A204.1 (cell line): ENCODE measurements at regions not wholly inside any gene's neighbourhood (a gene's known extent, or its start where the extent isn't known, plus 50 kb on each side); places are given as distances from the start of the nearest gene placed in this dataset.

Experiments used
- FAIRE-seq: peaks from 2 replicates; lab custom pipeline; 2012; peaks lifted over from hg19 to GRCh38; lab: Jason Lieb, UNC

DNA sequence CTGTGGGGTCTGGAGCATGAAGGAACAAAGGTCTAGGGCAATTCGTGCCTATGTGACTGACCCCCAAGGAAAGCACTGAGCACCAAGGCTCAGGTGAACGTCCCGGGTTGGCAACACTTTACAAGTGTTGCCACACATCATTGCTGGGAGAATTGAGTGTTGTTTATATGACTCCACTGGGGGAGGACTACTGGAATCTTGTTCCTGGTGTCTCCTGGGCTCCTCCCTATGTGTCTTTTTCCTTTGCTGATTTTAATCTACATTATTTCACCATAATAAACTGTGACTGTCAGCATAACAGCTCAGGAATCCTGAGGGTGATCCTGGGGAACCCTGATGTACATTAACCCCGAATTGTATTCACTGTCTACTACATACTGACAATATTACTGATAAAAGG is 207.7 kb upstream of the BMP2 start:
- FAIRE-seq: no peak

GRCh38 chr20:6558341-6558740 is 209.1 kb upstream of the BMP2 start:
- no peak for FAIRE-seq

DNA sequence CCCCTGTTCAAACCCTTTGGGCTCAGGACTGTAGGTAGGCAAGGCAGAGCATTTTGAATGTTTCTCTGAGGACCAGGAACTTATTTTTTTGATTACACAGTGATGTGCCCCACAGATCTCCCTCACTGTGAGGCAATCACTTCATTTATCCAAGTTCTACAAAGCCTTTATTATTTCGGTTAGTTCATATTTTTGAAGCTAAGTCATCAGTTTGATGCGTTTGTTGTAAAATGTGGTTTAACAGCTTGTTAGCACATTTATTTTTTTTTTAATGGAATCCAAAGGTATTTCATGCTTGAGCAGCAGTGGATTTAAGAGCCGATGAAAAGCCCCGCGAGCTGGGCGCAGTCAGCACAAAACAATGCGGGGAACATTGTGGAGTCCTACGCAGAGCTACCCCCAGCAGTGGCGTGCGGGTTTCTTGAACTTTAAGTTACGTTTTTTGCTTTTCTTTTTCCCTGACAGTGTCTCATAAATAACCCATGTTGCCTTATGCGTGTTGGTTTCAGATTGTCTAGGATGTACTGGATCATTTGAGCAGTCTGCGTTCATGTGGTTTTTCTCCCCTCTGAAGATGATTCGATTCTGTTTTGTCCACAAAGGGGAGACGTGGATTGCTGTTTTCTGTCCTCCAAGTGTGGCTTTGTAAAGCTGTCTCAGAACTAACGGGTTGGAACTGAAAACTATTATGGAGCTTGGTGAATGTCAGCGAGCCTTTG is 233.6 kb upstream of the BMP2 start:
- FAIRE-seq: no peak

DNA sequence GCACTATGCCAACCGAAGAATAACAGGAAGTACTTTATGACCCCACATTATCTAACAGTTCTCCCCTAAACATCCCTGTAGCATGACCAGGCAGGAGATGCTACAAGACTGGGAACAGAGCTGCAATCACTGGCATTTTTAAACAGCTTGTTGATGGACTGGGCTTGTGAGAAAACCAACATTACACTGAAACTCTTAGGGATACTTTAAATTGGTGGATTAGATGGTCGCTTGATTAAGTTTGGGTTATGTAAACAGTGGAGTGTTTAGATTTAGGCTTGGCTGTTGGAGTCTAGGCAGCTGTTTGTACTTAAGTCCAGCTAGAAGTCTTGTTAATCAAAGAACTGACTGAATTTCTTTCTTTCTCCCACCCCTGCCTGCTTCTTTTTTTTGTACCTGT is 234.1 kb upstream of the BMP2 start:
- no peak for FAIRE-seq

DNA sequence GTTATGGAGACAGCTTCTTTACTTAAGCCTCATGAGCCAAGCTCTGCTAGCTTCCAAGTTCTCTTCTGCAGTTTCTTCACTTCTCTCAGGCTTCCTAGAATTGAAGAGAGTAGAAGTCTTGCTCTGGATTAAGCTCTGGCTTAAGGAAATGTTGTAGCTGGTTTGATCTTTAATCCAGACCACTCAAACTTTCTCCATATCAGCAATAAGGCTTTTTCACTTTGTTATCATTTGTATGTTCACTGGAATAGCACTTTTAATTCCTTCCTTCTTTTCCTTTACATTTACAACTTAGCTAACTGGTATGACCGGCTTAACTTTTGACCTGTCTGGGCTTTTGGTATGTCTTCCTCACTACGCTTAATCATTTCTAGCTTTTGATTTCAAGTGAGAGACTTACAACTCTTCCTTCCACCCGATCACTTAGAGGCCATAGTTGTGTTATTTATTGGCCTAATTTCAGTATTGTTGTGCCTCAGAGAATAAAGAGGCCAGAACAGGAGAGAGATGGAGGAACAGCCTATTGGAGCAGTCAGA is 236.6 kb upstream of the BMP2 start:
- FAIRE-seq: no peak

DNA sequence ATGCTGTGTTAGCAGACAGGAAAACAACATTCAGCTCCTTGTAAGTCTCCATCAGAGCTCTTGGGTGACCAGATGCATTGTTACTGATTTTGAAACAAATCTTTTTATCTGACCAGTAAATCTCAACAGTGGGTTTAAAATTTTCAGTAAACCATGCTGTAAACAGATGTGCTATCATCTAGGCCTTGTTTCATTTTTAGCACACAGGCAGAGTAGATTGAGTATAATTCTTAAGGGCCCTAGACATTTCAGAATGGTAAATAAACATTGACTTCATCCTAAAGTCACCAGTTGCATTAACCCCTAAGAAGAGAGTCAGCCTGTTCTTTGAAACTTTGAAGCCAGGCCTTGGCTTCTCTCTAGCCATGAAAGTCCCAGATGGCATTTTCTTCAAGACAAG is 237.2 kb upstream of the BMP2 start:
- FAIRE-seq: no peak

DNA sequence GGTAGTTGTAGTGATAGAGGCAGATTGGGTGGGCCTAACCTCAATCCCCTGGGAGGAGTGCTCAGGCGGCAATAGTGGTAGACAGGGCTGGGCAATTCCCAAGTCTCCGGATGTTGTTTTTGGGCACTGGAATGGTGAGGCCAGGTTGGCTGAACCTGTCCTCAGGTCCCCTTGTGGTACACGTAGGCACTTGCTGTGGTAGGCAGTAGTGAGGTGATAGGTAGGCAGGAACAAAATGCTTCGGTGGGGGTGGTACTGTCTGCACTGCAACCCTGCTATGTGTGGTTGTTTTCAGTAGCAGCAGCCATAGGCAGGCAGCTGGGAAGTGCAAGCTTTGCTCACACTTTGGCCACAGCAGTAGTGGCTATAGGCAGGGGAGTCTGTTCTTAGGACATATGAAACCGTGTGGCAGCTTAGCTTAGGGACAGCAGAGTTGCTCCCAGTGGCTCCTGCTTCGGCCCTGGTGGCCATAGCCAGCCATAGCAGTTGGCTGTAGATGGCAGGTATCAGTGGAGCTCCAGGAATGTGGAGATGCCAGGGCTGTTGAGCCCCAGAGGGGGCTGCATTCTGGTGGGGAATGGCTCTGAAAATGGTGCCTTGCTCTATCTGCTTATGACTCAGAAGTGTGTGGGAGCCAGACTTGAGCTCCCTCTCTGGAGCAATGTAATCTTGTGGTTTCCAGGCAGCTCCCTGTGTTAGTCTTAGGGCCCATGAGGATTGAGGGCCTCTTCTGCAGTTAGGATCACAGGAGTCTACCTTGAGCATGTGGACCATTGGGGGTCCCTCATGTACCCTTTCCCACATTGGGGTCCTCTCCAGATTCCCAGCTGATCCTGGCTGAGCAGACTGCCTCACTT is 241.8 kb upstream of the BMP2 start:
- no peak for FAIRE-seq

DNA sequence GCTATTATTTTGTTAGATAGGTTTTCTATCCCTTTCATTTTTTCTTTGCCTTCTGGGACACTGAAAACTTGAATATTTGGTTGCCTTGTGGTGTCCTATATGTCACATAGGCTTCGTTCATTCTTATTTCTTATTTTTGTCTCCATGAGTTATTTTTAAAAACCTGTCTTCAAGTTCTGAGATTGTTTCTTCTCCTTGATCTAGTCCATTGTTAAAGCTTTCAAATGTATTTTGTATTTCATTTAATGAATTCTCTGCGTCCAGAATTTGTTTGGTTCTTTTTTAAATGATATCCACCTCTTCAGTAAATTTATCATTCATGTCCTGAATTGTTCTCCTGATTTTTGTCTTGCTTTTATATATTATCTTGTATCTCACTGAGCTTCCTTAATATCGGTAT is 243.2 kb upstream of the BMP2 start:
- FAIRE-seq: no peak

GRCh38 chr20:6519556-6519955 is 247.9 kb upstream of the BMP2 start:
- FAIRE-seq: no peak

- FAIRE-seq: no peak
Measured at GRCh38 chr20:6515261-6515660, 252.2 kb upstream of the BMP2 start.

- FAIRE-seq: no peak
Measured at GRCh38 chr20:6513599-6513998, 253.9 kb upstream of the BMP2 start.

DNA sequence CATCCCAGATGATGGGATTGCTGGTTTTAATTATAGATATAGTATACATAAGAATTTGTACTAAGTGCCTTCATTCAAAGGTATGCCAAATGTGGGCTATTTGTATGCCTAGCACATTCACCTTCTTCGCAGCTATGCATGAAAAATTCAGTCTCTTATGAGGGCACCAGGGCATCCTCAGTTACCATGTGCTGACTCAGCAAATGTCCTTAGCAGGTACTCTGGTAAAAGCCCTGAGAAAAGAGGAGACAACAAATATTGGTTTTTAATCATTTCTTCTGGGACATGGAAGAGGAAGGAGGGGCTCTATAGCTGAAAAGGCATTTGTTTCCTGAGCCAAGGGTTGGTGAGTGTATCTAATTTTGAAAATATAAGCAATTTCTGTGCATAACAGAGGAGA is 258.1 kb upstream of the BMP2 start:
- no peak for FAIRE-seq

- no peak for FAIRE-seq
Measured at GRCh38 chr20:6506906-6507305, 260.6 kb upstream of the BMP2 start.

DNA sequence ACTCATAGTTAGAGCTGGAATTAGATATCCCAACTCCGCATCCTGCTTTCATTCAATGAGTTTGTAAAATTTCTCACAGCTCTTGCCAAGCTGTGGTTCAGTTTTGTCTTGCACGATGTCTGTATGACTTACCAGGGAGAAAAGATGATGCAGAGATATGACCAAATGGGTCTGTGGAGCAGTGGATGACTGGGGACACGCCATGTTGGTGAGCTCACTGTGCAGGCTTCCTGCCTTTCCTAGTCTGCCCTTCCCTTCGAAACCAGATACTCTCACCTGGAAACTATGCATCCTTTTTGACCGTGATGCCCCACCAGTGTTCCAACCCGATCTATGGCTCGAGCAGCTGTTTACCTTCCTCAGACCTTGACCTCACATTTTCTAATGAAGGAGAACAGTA is 262.7 kb upstream of the BMP2 start:
- no peak for FAIRE-seq

DNA sequence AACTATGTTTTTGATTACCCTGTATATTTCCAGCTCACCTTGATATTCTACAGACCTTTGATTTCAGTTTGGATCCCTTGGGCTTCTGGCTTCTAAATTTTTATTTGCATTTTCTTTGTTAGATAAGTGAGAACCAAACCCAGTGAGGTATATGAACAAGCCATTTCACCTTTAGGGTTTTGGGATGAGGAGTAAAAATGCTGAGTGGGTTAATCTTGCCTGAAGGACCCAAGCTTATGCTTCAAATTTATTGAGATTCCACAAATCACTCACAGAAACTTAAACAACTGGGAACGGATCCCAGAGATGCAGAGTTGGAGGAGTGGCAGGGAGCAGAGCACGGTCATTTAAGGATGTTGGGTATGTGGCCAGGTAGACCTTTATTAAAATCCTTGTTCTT is 263.3 kb upstream of the BMP2 start:
- no peak for FAIRE-seq

DNA sequence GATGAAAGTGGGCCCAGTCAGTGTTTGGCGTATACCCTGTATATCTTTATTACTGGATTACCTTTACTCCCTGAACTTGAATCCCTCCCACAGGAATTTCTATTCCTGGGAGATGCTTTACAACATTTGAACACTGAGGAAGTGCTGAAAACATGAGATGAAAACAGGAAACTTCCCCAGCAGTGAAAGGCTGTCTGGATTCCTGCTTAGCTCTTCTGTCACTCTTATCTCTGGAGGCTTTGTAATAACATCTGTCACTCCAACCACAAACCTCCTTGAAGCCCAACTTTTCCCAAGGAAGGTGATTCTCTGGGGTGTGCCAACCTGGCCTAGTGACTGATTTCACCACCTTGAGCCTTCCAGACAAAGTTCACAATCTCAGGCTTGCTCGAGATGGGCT is 264.5 kb upstream of the BMP2 start:
- no peak for FAIRE-seq

- no peak for FAIRE-seq
Measured at GRCh38 chr20:6502219-6502618, 265.3 kb upstream of the BMP2 start.

DNA sequence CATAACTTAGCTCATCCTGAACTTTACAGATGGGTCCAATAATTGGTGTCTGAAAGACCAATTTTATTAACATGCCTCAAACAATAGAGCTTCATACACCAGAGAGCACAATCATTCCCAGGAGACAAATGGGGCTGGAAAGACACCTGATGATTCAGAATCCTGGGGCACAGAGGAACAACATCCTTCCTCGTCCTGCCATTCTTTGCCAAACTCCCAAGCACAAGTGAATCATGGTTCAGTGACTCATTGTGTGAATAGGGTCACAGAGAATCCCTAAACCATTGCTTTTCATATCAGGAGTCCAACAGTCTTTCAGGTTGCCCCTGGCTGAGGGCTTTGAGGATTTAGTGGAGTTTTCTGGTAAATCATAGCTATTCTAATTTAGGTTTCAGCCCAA is 266.4 kb upstream of the BMP2 start:
- FAIRE-seq: no peak

DNA sequence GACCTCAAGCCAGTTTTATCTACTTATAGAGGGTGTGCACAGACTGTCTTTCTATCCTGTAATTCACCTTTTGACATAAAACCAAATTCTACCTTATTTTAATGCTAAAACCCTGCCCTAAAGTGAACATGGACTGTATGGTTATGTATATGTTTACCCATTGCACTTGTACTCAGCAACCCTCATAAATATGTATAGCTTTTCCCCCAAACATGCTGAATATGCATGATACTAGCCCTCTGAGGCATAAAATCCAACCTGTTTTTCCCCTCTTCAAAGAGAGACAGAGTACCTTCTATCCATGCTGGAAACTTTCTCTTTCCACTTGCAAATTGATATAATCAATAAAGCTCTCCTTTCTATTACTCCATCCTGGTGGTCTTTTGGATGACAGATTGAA is 267.9 kb upstream of the BMP2 start:
- FAIRE-seq: no peak

DNA sequence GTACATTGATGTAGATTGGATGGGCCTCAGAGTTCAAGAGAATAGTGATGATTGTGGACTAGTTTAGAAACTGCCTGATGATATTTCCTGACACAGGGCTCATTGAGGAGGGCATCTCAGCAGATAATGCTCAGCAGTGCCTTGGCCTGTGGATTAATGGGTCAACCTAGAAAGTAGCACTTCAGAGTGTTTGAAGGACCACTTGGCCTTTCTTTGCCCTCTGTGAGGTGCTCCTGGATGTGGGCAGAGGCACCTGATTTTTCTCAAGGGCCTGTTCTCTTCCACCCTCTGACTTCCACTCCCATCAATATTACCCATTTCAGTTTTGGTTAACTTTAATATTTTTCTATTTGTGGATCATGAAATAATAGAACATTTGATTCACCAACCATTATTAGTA is 270.6 kb upstream of the BMP2 start:
- no peak for FAIRE-seq

GRCh38 chr20:6495907-6496306 is 271.6 kb upstream of the BMP2 start:
- no peak for FAIRE-seq

DNA sequence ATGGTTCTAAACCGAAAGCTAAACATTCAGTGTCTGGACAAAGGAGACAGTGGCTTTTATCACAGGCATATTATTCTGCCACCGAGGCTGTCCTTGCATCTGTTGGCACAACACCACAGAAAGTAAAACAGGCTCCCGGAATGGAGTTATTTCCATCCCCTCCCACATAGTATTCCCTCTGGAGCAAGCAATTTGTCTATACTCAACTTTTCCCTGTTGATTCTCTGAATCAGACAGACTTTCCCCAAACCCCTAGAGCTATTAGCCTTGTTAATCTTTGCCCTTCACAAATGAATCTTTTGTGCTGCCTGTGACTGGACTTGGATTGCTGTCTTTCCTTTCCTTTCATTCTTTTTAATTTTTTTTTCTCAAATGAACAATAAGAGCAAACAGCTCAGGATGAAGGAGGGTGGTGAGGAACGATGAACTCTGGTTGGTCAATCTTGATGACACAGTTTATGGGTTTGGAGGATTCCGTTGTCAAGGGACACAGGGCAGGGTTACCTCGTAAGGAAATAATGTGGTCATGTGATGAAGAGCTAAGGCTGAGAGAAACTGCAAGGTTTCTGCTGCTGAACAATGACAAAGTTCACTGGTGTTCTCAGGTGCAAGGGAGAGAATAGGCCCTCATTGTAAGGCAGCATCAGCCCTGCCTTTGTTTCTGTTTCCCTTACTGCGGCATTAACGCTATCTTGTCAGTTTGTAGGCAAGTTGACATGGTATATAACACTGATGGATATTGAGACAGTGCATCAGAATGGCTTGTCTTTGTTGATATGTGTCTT is 275.0 kb upstream of the BMP2 start:
- FAIRE-seq: no peak

DNA sequence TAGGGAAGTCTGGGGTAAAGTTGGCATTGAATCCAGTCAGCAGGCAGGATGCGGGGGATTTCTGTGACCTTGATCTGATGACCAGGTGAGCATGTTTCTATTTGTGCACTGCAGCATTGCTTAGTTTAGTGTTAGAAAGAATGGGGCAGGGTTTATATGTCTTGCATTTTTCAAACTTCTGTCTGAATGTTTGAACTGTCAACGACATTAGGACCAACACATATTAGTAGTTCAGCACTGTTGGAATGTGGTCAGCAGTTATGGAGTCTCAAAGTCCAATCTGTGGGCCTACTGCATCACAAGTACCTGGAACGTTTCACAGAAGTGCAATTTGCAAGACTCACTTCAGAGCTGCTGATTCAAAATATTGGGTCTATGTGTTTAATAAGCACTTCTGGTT is 276.6 kb upstream of the BMP2 start:
- FAIRE-seq: no peak
